Fibroblast of lung (primary cell): ENCODE measurements at regions not wholly inside any gene's neighbourhood (a gene's known extent, or its start where the extent isn't known, plus 50 kb on each side); places are given as distances from the start of the nearest gene placed in this dataset.

Experiments
- DNase-seq, 2 donors: peaks; one replicate each; pipeline versions ENCODE4 v3.0.0 to v3.0.0-alpha.2; 2010; ENCODE audit warnings: low read depth in 2 of 2
- H2AFZ ChIP-seq: 2 replicates; pipeline ENCODE4 v1.5.1; 2012; ENCODE audit warnings: low read length, control low read depth, inconsistent platforms
- H3K27ac ChIP-seq: 2 replicates; pipeline ENCODE4 v1.5.1; 2011; ENCODE audit warnings: low read length, control low read depth; ENCODE audit not compliant: insufficient read depth
- H3K27me3 ChIP-seq: 2 replicates; pipeline ENCODE4 v1.5.1; 2011; ENCODE audit warnings: mild to moderate bottlenecking, low read length; ENCODE audit not compliant: control insufficient read depth, insufficient read depth
- H3K36me3 ChIP-seq: 2 replicates; pipeline ENCODE4 v1.5.1; 2011; ENCODE audit warnings: low read length; ENCODE audit not compliant: control insufficient read depth, insufficient read depth
- H3K4me1 ChIP-seq: 2 replicates; pipeline ENCODE4 v1.5.1; 2011; ENCODE audit warnings: low read length; ENCODE audit not compliant: control insufficient read depth, insufficient read depth; ENCODE audit errors: extremely low read depth
- H3K4me2 ChIP-seq: 2 replicates; pipeline ENCODE4 v1.5.1; 2011; ENCODE audit warnings: low read length, control low read depth; ENCODE audit not compliant: insufficient read depth; ENCODE audit errors: extremely low read depth
- H3K4me3 ChIP-seq, 4 experiments: fragments of 200-600 bp in 1 of 4; sonication (generic) in 1 of 4; replicated peaks in 1 of 4; 2 replicates each; pipeline ENCODE4 v1.5.1; 2011 to 2016; ENCODE audit warnings: low read length in 4 of 4, low read depth in 3 of 4, mild to moderate bottlenecking in 3 of 4, control low read depth in 2 of 4, inconsistent platforms in 1 of 4, mixed read lengths in 1 of 4; ENCODE audit not compliant: insufficient read depth in 1 of 4; ENCODE audit errors: control extremely low read depth in 1 of 4
- H3K79me2 ChIP-seq: 2 replicates; pipeline ENCODE4 v1.5.1; 2012; ENCODE audit warnings: mild to moderate bottlenecking, low read length, inconsistent platforms; ENCODE audit not compliant: control insufficient read depth, insufficient read depth
- H3K9ac ChIP-seq: 2 replicates; pipeline ENCODE4 v1.5.1; 2011; ENCODE audit warnings: mild to moderate bottlenecking, low read length, control low read depth; ENCODE audit not compliant: insufficient read depth
- H3K9me3 ChIP-seq: 2 replicates; pipeline ENCODE4 v1.5.1; 2012; ENCODE audit warnings: low read depth, low read length; ENCODE audit not compliant: control insufficient read depth, insufficient read depth
- H4K20me1 ChIP-seq: 2 replicates; pipeline ENCODE4 v1.5.1; 2011; ENCODE audit warnings: low read length; ENCODE audit not compliant: control insufficient read depth, insufficient read depth; ENCODE audit errors: extremely low read depth
- EZH2 ChIP-seq: IDR thresholded peaks from 2 replicates; pipeline ENCODE4 v1.5.1; 2012; ENCODE audit warnings: low read length, control low read depth, mild to moderate bottlenecking; ENCODE audit errors: missing control alignments
- TF ChIP-seq, protein P1 (sequence below), 2 donors: IDR thresholded peaks in 1 of 2; conservative IDR thresholded peaks in 1 of 2; 1 replicate in 1 of 2; 2 replicates in 1 of 2; pipeline ENCODE4 v1.5.1; 2011 to 2012; ENCODE audit warnings: low read length in 2 of 2, control low read depth in 1 of 2, inconsistent platforms in 1 of 2, low read depth in 1 of 2, mild to moderate bottlenecking in 1 of 2

DNA sequence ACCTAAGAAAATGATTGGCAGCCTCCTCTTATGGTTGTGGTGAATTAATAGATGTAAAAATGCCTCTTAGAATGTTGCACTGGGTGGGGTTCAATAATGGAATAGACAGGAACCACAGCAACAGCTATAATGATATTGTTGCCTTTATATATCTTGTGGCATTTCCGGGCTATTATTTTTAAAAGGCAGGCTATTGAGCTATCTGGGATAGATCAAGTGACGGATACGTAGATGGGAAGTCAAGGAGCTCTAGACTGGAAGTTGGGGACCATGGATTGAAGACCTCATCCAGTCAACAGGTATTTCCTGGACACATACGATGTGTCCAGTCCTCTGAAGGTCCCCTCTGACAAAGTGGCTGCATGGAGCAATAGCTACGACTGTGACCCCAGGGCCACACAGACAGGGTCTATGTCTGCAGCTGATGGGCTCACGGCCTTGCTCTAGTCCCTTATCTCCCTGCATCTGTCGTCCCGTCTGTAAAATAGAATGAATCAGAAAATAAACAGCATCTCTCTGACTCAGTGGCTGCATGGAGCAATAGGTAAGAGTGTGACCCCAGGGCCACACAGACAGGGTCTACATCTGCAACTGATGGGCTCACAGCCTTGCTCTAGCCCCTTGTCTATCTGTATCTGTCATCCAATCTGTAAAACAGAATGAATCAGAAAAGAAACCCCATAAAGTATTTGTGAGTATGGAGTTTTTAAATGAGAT, 117.7 kb upstream of the FOXF1 start:
- no peak overlapping the region for H2AFZ ChIP-seq

DNA sequence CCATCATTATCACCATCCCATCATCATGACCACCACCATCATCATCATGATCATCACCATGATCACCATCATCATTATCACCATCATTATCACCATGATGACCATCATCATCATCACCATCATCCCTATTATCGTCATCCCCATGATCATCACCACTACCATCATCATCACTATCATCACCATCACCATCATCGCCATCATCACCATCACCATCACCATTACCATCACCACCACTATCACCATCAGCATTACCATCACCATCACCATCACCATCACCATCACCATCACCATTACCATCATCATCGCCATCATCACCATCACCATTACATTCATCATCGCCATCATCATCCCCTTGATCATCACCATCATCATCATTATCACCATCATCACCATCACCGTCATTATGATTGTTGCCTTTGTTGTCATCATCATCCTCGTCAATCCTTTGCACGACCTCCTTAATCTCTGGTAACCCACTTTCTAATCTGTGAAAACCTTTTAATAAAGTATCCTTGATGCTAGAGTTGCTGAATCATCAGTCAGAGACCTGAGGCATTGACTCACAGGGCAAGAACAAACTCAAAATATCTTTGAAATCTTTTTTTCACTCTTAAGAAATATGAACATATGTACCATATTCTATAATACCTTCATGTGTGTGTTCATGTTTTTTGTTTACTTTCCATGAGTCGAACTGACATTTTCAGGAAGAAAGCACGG, 116.3 kb upstream of the FOXF1 start:
- Histone ChIP-seq H3K4me3 (no peak overlapping the region), H2AFZ (no peak overlapping the region), H3K36me3 (no peaks in the 10 kb centered on the region), H3K9ac (no peak overlapping the region), H3K79me2 (no peaks in the 10 kb centered on the region), H3K27me3 (no peaks in the 10 kb centered on the region), H3K27ac (no peak overlapping the region), H3K4me1 (peaks cover 36% of the 10 kb centered on the region), H4K20me1 (no peaks in the 10 kb centered on the region), H3K9me3 (no peaks in the 10 kb centered on the region), H3K4me2 (no peak overlapping the region)
- TF ChIP-seq EZH2, result no peak
- TF ChIP-seq, protein P1, sequence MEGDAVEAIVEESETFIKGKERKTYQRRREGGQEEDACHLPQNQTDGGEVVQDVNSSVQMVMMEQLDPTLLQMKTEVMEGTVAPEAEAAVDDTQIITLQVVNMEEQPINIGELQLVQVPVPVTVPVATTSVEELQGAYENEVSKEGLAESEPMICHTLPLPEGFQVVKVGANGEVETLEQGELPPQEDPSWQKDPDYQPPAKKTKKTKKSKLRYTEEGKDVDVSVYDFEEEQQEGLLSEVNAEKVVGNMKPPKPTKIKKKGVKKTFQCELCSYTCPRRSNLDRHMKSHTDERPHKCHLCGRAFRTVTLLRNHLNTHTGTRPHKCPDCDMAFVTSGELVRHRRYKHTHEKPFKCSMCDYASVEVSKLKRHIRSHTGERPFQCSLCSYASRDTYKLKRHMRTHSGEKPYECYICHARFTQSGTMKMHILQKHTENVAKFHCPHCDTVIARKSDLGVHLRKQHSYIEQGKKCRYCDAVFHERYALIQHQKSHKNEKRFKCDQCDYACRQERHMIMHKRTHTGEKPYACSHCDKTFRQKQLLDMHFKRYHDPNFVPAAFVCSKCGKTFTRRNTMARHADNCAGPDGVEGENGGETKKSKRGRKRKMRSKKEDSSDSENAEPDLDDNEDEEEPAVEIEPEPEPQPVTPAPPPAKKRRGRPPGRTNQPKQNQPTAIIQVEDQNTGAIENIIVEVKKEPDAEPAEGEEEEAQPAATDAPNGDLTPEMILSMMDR (conservative IDR thresholded peaks at IDR 0.05 in 1 of 2, IDR thresholded peaks at IDR 0.05 in 1 of 2; ENCODE audit: low read depth in 1 of 2, low read length in 2 of 2), result no peak
- DNase-seq, result no peak

More for the DNA sequence above, 117.7 kb upstream of the FOXF1 start:
- H3K4me2 ChIP-seq, result peak overlapping the region; percentile 13
- TF ChIP-seq EZH2, result no peak
- TF ChIP-seq, protein P1 (conservative IDR thresholded peaks at IDR 0.05 in 1 of 2, IDR thresholded peaks at IDR 0.05 in 1 of 2; ENCODE audit: low read depth in 1 of 2, low read length in 2 of 2), result no peak
- peaks cover 28% of the 10 kb centered on the region for H3K4me1 ChIP-seq
- H3K36me3 ChIP-seq, result no peaks in the 10 kb centered on the region
- no peak overlapping the region for H3K9ac ChIP-seq
- H3K27ac ChIP-seq, result peak overlapping the region; percentile 0
- H4K20me1 ChIP-seq, result no peaks in the 10 kb centered on the region
- peak in 1 of 2 donors; percentile 66 for DNase-seq
- no peak overlapping the region for H3K4me3 ChIP-seq
- H3K27me3 ChIP-seq, result no peaks in the 10 kb centered on the region
- no peaks in the 10 kb centered on the region for H3K79me2 ChIP-seq
- no peaks in the 10 kb centered on the region for H3K9me3 ChIP-seq

DNA sequence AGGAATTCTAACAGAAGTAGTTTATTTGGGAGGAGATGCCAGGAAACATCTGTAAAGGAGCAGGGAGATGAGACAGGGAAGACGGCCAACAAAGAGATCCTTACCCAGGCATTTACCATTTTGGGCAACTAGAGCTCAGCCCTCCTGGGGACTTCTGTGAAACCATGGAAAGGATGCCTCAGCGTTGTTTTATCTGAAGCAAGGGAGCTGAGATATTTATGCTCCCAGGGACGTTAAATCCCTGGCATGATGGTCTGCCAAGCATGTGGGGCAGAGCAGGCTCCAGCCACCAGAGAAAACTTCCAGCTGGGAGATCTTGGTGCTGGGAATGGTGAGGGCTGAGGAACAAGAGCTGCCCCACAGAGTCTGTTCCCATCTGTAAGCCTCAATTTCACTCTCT, 114.8 kb upstream of the FOXF1 start:
- no peak for DNase-seq
- H3K4me2 ChIP-seq, result peak overlapping the region; percentile 2
- no peak overlapping the region for H2AFZ ChIP-seq

More for the DNA sequence above, 114.8 kb upstream of the FOXF1 start:
- Histone ChIP-seq H3K4me3 (no peak overlapping the region), H3K79me2 (no peaks in the 10 kb centered on the region), H3K27ac (peak overlapping the region; percentile 97), H3K9ac (no peak overlapping the region), H4K20me1 (no peaks in the 10 kb centered on the region), H3K9me3 (no peaks in the 10 kb centered on the region), H3K27me3 (no peaks in the 10 kb centered on the region), H3K36me3 (no peaks in the 10 kb centered on the region), H3K4me1 (peaks cover 36% of the 10 kb centered on the region)
- TF ChIP-seq, protein P1 (conservative IDR thresholded peaks at IDR 0.05 in 1 of 2, IDR thresholded peaks at IDR 0.05 in 1 of 2; ENCODE audit: low read depth in 1 of 2, low read length in 2 of 2), result no peak
- no peak for TF ChIP-seq EZH2
